Body of pancreas (tissue), 4 donors: ENCODE measurements at regions not wholly inside any gene's neighbourhood (a gene's known extent, or its start where the extent isn't known, plus 50 kb on each side); places are given as distances from the start of the nearest gene placed in this dataset.

Experiments used
- ATAC-seq: fragments of 150-250 bp; one replicate; pipeline ENCODE4 v1.9.1; 2016
- DNase-seq, 4 donors: peaks; one replicate each; pipeline ENCODE4 v3.0.0-alpha.2; 2019
- H3K27ac ChIP-seq, 4 donors: fragments of 200-600 bp; sonication (generic); 1 replicate in 3 of 4; 2 replicates in 1 of 4; pipeline versions ENCODE4 v1.5.1 to v1.6.1; 2016 to 2019; ENCODE audit warnings: mild to moderate bottlenecking in 1 of 4, mixed read lengths in 1 of 4, moderate library complexity in 1 of 4
- H3K27me3 ChIP-seq, 2 donors: fragments of 200-600 bp; sonication (generic); one replicate each; pipeline ENCODE4 v1.6.0; 2016; ENCODE audit warnings: mild to moderate bottlenecking in 1 of 2
- H3K36me3 ChIP-seq, 2 donors: fragments of 200-600 bp; sonication (generic); replicated peaks in 1 of 2; 2 replicates each; pipeline ENCODE4 v1.5.1; 2016; ENCODE audit warnings: low read depth in 2 of 2; ENCODE audit not compliant: insufficient read depth in 1 of 2
- H3K4me1 ChIP-seq: fragments of 200-600 bp; sonication (generic); one replicate; pipeline ENCODE4 v1.6.0; 2016
- H3K4me3 ChIP-seq, 2 donors: fragments of 200-600 bp; sonication (generic); 1 replicate in 1 of 2; 2 replicates in 1 of 2; pipeline ENCODE4 v1.5.1; 2016 to 2019
- H3K9me3 ChIP-seq, 3 donors: fragments of 200-600 bp; sonication (generic); 1 replicate in 2 of 3; 2 replicates in 1 of 3; pipeline ENCODE4 v1.5.1; 2016
- POLR2A ChIP-seq, 3 donors: fragments of 450-650 bp; IDR thresholded peaks; one replicate each; pipeline ENCODE4 v1.6.1; 2016; ENCODE audit warnings: antibody characterized with exemption in 3 of 3, mild to moderate bottlenecking in 2 of 3
- WGBS, 2 donors: methylation state at CpG; one replicate each; pipeline ENCODE4 v1.1.5; 2017; 5-methylcytosine and 5-hydroxymethylcytosine counted together
- intact Hi-C: fragments of 100-400 bp; cut with DNase I; formaldehyde crosslinking; loops from one replicate; pipeline ENCODE4 v1.15.1; 2023
- TF ChIP-seq, protein P1 (sequence below), 7 experiments: fragments of 450-650 bp in 4 of 7; fragments of 200-600 bp in 3 of 7; sonication (generic) in 3 of 7; IDR thresholded peaks; one replicate each; pipeline ENCODE4 v1.5.1; 2016 to 2019; ENCODE audit warnings: antibody characterized with exemption in 7 of 7

DNA sequence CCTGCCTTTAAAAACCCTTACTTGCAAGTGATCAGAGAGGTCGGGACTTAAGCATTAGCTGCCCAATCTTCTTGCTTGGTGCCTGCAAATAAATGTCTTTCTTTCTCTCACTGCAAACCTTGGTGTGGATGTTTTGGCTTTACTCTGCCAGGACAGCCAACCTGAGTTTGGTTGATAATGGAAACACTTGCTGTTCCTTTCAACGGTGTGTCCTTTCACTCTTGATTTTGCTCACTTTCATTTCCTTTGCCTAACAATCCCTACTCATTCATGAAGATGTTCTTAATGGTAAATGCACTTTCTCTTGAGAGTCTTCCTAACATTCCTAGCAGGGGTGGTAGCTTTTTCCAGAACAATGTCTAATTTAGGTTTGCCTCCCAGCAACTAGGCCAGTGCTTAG is 366.2 kb downstream of the HRH4 start:
- no peak overlapping the region for H3K27ac ChIP-seq
- TF ChIP-seq, protein P1, sequence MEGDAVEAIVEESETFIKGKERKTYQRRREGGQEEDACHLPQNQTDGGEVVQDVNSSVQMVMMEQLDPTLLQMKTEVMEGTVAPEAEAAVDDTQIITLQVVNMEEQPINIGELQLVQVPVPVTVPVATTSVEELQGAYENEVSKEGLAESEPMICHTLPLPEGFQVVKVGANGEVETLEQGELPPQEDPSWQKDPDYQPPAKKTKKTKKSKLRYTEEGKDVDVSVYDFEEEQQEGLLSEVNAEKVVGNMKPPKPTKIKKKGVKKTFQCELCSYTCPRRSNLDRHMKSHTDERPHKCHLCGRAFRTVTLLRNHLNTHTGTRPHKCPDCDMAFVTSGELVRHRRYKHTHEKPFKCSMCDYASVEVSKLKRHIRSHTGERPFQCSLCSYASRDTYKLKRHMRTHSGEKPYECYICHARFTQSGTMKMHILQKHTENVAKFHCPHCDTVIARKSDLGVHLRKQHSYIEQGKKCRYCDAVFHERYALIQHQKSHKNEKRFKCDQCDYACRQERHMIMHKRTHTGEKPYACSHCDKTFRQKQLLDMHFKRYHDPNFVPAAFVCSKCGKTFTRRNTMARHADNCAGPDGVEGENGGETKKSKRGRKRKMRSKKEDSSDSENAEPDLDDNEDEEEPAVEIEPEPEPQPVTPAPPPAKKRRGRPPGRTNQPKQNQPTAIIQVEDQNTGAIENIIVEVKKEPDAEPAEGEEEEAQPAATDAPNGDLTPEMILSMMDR (IDR thresholded peaks at IDR 0.05), result no peak
- no peak for TF ChIP-seq POLR2A (IDR thresholded peaks at IDR 0.05)
- 43 to 49% methylated on average over 2 of the region's 2 CpGs for whole genome bisulfite sequencing, 2 donors
- no peak for ATAC-seq
- intact Hi-C loops, result loop anchor here (10.0 kb wide), 1 partner anchor 68 kb away; no protein-coding TSS in a partner anchor
- H3K27me3 ChIP-seq, result no peaks in the 10 kb centered on the region
- H3K9me3 ChIP-seq, result no peaks in the 10 kb centered on the region
- no peak for DNase-seq
- no peak overlapping the region for H3K4me3 ChIP-seq
- no peaks in the 10 kb centered on the region for H3K36me3 ChIP-seq
- H3K4me1 ChIP-seq, result peaks cover 4% of the 10 kb centered on the region

DNA sequence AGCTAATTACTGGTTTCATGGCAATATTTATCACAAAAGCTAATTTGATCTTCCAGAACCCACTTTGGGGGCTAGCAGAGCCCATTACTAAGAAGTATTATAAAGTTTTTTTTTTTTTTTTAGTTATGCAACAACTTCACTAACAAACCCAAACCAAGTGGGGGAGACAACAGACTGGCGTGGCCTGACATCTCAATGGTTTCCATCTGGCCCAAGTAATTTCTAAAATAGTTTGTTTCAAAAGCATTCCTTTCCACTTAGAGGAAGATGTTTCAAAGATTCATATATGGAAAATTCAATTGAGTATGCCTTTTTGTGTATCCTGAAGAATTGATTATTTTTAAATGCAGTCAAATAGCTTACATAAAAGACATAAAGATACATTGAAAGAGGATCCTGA is 367.1 kb downstream of the HRH4 start:
- Histone ChIP-seq H3K4me3 (no peak overlapping the region), H3K36me3 (no peaks in the 10 kb centered on the region), H3K4me1 (peaks cover 4% of the 10 kb centered on the region), H3K9me3 (no peaks in the 10 kb centered on the region), H3K27ac (no peak overlapping the region), H3K27me3 (no peaks in the 10 kb centered on the region)
- WGBS, 2 donors, result 62 to 63% methylated on average over 1 of the region's 1 CpG
- intact Hi-C loops, result loop anchor here (10.0 kb wide), 1 partner anchor 67 kb away; no protein-coding TSS in a partner anchor
- ATAC-seq, result no peak
- TF ChIP-seq POLR2A (IDR thresholded peaks at IDR 0.05), result no peak
- TF ChIP-seq, protein P1 (IDR thresholded peaks at IDR 0.05), result no peak
- DNase-seq, result no peak

DNA sequence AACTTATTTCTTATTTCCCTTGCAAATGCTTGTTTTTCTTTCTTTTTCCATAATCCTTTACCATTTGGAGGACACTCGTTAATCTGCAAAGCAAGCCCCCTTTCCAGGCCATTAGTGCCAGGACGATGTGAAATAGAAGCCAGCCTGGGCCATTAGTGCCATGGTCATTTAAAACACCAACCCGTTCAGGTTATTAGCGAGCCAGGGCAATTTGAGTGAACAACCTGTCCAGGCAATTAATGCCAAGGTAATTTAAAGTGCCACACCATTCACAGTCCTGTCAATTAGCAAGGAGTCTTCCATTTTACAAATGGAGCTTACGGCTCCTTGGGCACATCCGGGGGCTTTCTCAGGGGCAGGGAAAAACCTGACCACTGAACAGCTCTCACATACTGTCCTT is 370.6 kb downstream of the HRH4 start:
- DNase-seq, result no peak
- no peaks in the 10 kb centered on the region for H3K36me3 ChIP-seq
- no peaks in the 10 kb centered on the region for H3K9me3 ChIP-seq
- H3K4me1 ChIP-seq, result peaks cover 4% of the 10 kb centered on the region
- intact Hi-C loops, result no loop called here
- no peaks in the 10 kb centered on the region for H3K27me3 ChIP-seq
- peak overlapping the region in 1 of 4 donors; percentile 10 for H3K27ac ChIP-seq
- no peak overlapping the region for H3K4me3 ChIP-seq
- 58 to 69% methylated on average over 6 of the region's 6 CpGs for WGBS, 2 donors
- no peak for ATAC-seq
- no peak for TF ChIP-seq POLR2A (IDR thresholded peaks at IDR 0.05)
- TF ChIP-seq, protein P1 (IDR thresholded peaks at IDR 0.05), result no peak

DNA sequence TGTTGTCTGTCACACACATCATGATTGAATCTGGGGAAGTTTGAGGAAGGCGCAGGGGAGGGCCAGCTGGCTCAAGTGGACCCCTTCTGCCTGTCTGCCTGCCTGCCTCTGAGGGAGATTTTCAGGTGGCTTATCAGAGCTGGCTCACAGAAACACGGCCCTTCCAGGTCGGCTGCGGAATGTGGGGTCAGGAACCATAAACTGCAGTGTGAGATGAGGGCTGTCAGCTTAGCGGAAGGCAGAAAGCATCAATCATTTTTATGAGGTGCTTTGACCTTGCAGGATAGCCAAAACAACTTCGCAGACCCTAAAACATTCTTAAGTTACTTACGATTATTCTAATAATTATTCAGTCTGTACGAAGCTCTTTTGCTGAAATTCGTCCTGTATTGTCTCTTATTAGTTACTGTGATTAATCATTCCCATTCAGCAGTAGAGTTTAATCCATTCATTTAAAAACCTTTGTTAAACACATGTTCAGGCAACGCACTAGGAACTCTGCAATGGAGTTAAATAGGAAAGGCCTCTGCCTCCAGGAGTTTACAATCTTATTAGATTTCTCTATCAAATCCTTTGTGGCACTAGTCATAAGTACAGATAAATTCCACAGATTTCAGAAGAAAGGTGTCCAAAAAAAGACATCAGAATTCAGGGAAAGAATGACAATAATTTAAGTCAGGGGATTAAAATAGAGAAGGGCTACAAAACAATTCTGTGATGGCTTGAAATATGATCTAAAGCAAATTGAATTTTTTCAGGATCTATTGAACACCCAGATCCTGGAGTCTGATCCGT is 371.6 kb downstream of the HRH4 start:
- intact Hi-C loops, result no loop called here
- Histone ChIP-seq H3K36me3 (no peaks in the 10 kb centered on the region), H3K27me3 (no peaks in the 10 kb centered on the region), H3K27ac (peak overlapping the region in 2 of 4 donors; percentile 10 to 17), H3K4me3 (no peak overlapping the region), H3K4me1 (peaks cover 4% of the 10 kb centered on the region), H3K9me3 (no peaks in the 10 kb centered on the region)
- DNase-seq, result peak in 1 of 4 donors; percentile 14
- WGBS, 2 donors, result 11 to 25% methylated on average over 8 to 11 of the region's 11 CpGs
- TF ChIP-seq POLR2A (IDR thresholded peaks at IDR 0.05), result no peak
- TF ChIP-seq, protein P1 (IDR thresholded peaks at IDR 0.05), result no peak
- peak; percentile 55 for ATAC-seq

DNA sequence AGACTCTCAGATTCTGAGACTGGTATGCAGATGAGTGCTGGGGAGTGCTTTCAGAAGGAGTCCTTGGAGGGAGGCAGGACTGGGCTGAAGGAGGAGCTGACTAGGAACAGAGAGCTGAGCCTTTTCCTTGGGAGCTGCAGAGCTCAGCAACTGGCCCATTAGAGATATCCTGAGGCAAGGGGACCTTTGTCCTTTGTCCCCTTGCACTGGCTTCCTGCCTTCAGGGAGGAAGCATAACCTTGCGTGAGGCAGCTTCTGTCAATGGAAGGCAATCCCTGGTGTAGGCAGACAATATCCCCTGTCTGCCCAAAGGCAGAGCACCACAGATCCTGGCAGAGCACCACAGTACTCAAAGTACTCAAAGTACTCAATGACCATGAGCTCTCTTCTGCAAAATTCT is 375.3 kb downstream of the HRH4 start:
- Histone ChIP-seq H3K9me3 (no peaks in the 10 kb centered on the region), H3K27me3 (no peaks in the 10 kb centered on the region), H3K4me3 (no peak overlapping the region), H3K36me3 (no peaks in the 10 kb centered on the region), H3K4me1 (peaks cover 4% of the 10 kb centered on the region), H3K27ac (no peak overlapping the region)
- intact Hi-C loops, result no loop called here
- ATAC-seq, result no peak
- no peak for TF ChIP-seq POLR2A (IDR thresholded peaks at IDR 0.05)
- TF ChIP-seq, protein P1 (IDR thresholded peaks at IDR 0.05), result no peak
- DNase-seq, result no peak
- 95 to 100% methylated on average over 1 of the region's 1 CpG for WGBS, 2 donors
